Fibroblast of mammary gland (primary cell): ENCODE measurements at regions not wholly inside any gene's neighbourhood (a gene's known extent, or its start where the extent isn't known, plus 50 kb on each side); places are given as distances from the start of the nearest gene placed in this dataset.
A peak's percentile ranks its signal among the peaks of the same experiment; 100 is the strongest.
"Not testable (repeated sequence)": the region's sequence is repeated elsewhere in the genome, so short reads cannot be mapped to it uniquely, and the experiment has no call there.

ENCODE experiments used
- DNase-seq: peaks from one replicate; pipeline ENCODE4 v3.0.0-alpha.2; 2010; ENCODE audit warnings: low read depth
- H3K4me3 ChIP-seq: 2 replicates; pipeline ENCODE4 v1.5.1; 2011; ENCODE audit warnings: low read depth, mild to moderate bottlenecking, low read length, moderate library complexity; ENCODE audit not compliant: control insufficient read depth
- TF ChIP-seq, protein P1 (sequence below): conservative IDR thresholded peaks from 2 replicates; pipeline ENCODE4 v1.5.1; 2011; ENCODE audit warnings: low read depth, low read length, inconsistent platforms; ENCODE audit not compliant: control insufficient read depth, insufficient read depth

DNA sequence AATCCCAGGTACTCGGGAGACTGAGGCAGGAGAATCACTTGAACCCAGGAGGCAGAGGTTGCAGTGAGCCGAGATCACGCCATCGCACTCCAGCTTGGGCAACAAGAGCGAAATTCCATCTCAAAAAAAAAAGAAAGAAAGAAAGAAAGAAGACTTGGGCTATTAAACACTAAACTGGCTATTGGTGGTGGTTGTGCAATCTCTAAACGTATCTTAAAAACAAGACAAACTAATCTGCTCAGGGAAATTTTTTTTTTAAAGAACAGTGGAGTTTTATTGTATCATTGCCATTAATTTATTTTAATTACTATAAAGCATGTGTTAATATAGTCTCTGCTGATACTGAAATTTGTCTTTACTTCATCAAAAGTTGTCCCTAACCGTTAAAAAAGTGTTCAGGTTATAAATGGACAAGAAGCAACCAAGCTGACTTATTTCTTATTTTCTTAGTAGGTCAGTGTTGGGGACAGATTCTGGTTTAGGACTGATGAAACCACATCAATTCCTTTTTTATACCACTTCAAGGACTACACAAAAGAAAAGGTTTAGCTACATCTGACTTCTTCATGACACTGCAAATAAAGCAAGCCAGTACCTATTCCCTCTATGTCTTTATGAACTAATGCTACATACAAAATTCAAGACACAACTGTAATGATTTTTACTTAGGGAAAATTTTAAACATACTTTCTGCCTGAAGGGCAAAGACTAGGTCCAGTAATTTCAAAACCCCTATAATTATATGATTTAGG lies 68.7 kb upstream of the KRAS start:
- DNase-seq: no peak
- H3K4me3 ChIP-seq: no peak overlapping the region
- TF ChIP-seq, protein P1, sequence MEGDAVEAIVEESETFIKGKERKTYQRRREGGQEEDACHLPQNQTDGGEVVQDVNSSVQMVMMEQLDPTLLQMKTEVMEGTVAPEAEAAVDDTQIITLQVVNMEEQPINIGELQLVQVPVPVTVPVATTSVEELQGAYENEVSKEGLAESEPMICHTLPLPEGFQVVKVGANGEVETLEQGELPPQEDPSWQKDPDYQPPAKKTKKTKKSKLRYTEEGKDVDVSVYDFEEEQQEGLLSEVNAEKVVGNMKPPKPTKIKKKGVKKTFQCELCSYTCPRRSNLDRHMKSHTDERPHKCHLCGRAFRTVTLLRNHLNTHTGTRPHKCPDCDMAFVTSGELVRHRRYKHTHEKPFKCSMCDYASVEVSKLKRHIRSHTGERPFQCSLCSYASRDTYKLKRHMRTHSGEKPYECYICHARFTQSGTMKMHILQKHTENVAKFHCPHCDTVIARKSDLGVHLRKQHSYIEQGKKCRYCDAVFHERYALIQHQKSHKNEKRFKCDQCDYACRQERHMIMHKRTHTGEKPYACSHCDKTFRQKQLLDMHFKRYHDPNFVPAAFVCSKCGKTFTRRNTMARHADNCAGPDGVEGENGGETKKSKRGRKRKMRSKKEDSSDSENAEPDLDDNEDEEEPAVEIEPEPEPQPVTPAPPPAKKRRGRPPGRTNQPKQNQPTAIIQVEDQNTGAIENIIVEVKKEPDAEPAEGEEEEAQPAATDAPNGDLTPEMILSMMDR: no peak

DNA sequence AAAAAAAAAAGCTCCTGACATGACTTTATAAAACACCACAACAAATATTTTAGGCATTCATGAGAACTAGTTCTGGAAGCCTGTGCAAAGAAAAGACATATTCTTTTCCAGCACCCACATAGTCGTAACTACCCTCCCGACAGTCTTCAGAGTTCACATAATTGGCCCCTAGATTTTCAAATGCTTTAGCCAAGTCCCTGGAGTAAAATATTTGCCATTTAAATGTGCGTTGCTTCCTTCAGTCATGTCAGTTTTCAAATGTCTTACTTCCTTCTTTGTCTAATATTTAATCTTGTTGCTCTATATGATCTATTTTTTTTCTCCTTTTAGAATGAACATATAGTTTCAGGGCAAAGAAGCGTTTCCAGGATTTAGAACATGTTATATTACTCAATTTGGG lies 66.8 kb upstream of the KRAS start:
- H3K4me3 ChIP-seq: no peak overlapping the region
- no peak for DNase-seq
- TF ChIP-seq, protein P1: no peak

DNA sequence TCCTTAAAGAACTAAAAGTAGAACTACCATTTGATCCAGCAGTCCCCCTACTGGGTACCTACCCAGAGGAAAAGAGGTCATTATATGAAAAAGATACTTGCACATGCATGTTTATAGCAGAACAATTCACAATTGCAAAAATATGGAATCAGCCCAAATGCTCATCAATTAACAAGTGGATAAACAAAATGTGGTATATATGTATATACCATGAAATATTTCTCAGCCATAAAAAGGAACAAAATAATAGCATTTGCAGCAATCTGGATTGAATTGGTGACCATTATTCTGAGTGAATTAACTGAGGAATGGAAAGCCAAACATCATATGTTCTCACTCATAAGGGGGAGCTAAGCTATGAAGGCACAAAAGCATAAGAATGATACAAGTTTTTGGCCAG lies 64.7 kb upstream of the KRAS start:
- DNase-seq: no peak
- TF ChIP-seq, protein P1: no peak

DNA sequence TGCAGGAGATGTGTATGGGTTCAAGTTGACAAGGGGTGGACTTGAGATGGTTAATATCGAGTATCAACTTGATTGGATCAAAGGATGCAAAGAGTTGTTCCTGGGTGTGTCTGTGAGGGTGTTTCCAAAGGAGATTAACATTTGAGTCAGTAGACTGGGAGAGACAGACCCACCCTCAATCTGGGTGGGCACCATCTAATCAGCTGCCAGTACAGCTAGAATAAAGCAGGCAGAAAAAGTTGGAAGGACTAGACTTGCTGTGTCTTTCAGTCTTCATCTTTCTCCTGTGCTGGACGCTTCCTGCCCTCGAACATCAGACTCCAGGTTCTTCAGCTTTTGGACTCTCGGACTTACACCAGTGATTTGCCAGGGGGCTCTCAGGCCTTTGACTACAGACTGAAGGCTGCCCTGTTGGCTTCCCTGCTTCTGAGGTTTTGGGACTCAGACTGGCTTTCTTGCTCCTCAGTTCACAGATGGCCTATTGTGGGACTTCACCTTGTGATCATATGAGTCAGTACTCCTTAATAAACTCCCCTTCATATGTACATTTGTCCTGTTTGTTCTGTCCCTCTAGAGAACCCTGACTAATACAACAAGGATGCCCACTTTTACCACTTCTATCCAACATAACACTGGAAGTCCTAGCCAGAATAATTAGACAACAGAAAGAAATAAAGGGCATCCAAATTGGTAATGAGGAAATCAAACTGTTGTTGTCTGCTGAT lies 62.7 kb upstream of the KRAS start:
- peak; percentile 51 for DNase-seq
- not testable (repeated sequence) for H3K4me3 ChIP-seq

More for the DNA sequence above, 64.7 kb upstream of the KRAS start:
- no peak overlapping the region for H3K4me3 ChIP-seq

DNA sequence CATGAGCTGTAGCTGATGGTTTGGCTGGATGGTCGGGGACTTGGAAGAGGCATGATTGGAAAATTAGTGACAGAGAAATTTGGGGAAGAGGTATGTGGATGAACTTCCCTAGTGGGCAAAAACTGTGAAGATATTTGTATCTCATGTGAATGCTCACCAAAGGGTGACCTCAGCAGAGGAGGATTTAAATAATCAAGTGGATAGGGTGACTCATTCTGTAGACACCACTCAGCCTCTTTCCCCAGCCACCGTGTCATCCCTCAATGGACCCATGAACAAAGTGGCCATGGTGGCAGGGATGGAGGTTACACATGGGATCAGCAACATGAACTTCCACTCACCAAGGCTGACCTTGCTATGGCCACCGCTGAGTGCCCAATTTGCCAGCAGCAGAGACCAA lies 60.8 kb upstream of the KRAS start:
- H3K4me3 ChIP-seq: no peak overlapping the region
- peak; percentile 12 for DNase-seq
- TF ChIP-seq, protein P1: no peak

DNA sequence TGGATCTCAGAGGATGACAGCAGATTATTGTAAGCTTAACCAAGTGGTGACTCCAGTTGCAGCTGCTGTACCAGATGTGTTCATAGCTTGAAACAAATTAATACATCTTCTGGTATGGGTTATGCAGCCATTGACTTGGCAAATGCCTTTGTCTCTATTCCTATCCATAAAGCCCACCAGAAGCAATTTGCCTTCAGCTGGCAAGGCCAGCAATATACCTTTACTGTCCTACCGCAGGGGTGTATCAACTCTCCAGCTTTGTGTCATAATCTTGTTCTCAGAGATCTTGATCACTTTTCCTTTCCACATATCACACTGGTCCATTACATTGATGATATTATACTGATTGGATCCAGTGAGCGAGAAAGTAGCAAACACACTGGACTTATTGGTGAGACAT lies 59.3 kb upstream of the KRAS start:
- not testable (repeated sequence) for DNase-seq, H3K4me3 ChIP-seq

DNA sequence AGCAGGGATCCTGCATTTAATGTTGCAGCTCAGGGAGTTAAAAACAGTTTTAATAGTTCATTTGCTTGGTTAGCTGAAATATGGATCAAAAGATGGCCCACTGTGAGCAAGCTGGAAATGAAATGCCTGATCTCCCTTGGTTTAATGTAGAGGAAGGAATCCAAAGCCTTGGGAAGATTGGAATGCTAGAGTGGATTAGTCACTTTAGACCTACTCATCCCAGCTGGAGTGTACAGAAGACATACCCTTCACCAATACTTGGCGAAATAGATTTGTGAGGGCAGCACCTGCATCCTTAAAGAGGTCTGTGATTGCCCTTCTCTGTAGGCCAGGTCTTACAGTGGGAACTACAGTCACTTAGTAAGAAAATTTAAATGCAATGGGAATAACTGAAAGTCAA lies 58.0 kb upstream of the KRAS start:
- DNase-seq: peak; percentile 31
- TF ChIP-seq, protein P1: no peak
- H3K4me3 ChIP-seq: no peak overlapping the region
